ENCODE measurements at regions not wholly inside any gene's neighbourhood (a gene's known extent, or its start where the extent isn't known, plus 50 kb on each side); places are given as distances from the start of the nearest gene placed in this dataset.

DNA sequence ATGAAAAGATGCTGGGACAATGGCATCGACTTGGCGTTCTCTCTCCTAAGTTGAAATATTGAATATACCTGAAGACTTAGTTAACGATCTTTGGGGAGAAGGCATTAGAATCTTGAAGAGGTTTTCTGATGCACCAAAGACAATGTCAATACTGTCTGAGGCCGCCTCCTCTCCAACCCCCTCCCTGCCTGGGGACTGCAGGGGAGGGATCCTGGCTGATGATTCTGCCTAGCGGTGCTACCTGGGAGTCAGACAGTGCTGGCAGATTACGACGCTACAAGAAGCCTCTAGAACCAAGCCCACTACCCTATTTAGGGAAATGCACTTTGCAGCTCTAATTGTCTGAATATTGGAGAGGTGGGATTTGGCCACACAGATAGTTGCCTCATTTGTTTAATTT is 145.6 kb upstream of the HABP2 start:
- TF ChIP-seq CTCF (conservative IDR thresholded peaks at IDR 0.05) (no peak), EZH2 (IDR thresholded peaks at IDR 0.05; ENCODE audit: low read depth) (no peak)

All from PC-9 (cell line).